ENCODE measurements at regions not wholly inside any gene's neighbourhood (a gene's known extent, or its start where the extent isn't known, plus 50 kb on each side); places are given as distances from the start of the nearest gene placed in this dataset.

GRCh38 chr9:728535-728934 lies 113.0 kb upstream of the DMRT1 start:
- Histone ChIP-seq H3K27me3 (replicated peaks; ENCODE audit: insufficient read depth) (no peaks in the 10 kb centered on the region), H3K4me1 (ENCODE audit: control insufficient read depth in 1 of 2, low read depth in 2 of 2) (peaks cover 34 to 96% of the 10 kb centered on the region in 2 donors)
- TF ChIP-seq CTCF (IDR thresholded peaks at IDR 0.05) = no peak

DNA sequence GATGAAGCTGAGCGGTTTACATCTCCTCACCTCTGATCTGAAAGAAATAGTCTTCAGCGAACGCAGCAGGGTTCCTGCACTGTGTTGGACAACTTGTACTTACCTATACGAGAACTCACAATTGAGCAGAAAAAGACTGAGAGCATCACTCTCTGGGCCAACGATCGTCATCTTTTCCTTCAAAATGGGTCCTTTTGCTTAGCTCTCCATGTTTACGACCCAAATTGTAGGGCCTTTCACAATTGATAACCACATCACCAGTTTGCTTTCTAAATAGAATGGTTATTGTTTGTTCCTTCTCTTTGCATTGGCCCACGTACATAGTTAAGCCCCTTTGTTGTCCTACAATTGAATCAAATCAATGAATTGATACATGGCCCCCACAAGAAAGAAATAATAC lies 110.0 kb upstream of the DMRT1 start:
- TF ChIP-seq CTCF (IDR thresholded peaks at IDR 0.05) = no peak
- Histone ChIP-seq H3K9me3 (no peaks in the 10 kb centered on the region), H3K4me3 (no peak overlapping the region), H3K4me1 (ENCODE audit: control insufficient read depth in 1 of 2, low read depth in 2 of 2) (peaks cover 52 to 93% of the 10 kb centered on the region in 2 donors), H3K36me3 (peaks cover 41% of the 10 kb centered on the region), H3K27ac (peak overlapping the region; percentile 91 to 95), H3K27me3 (replicated peaks; ENCODE audit: insufficient read depth) (no peaks in the 10 kb centered on the region)
- ATAC-seq (ENCODE audit: insufficient number of reproducible peaks, low FRiP score, low read depth) = no peak
- DNase-seq (ENCODE audit: low spot score) = no peak

More at GRCh38 chr9:728535-728934, 113.0 kb upstream of the DMRT1 start:
- Histone ChIP-seq H3K9me3 (no peaks in the 10 kb centered on the region), H3K36me3 (peaks cover 27% of the 10 kb centered on the region), H3K4me3 (no peak overlapping the region), H3K27ac (peak overlapping the region; percentile 91 to 95)
- ATAC-seq (ENCODE audit: insufficient number of reproducible peaks, low FRiP score, low read depth) (no peak), DNase-seq (ENCODE audit: low spot score) (no peak)

GRCh38 chr9:734831-735511 lies 106.5 kb upstream of the DMRT1 start:
- Histone ChIP-seq H3K4me1 (ENCODE audit: control insufficient read depth in 1 of 2, low read depth in 2 of 2) (peaks cover 70 to 92% of the 10 kb centered on the region in 2 donors), H3K27me3 (replicated peaks; ENCODE audit: insufficient read depth) (no peaks in the 10 kb centered on the region), H3K27ac (peak overlapping the region; percentile 95), H3K36me3 (peaks cover 63% of the 10 kb centered on the region), H3K4me3 (no peak overlapping the region), H3K9me3 (no peaks in the 10 kb centered on the region)
- TF ChIP-seq CTCF (IDR thresholded peaks at IDR 0.05) = no peak
- ATAC-seq (ENCODE audit: insufficient number of reproducible peaks, low FRiP score, low read depth) (peak; percentile 65), DNase-seq (ENCODE audit: low spot score) (no peak)

GRCh38 chr9:737400-738120 lies 103.9 kb upstream of the DMRT1 start:
- H3K9me3 ChIP-seq = no peaks in the 10 kb centered on the region
- no peaks in the 10 kb centered on the region for H3K27me3 ChIP-seq (replicated peaks; ENCODE audit: insufficient read depth)
- H3K4me3 ChIP-seq = no peak overlapping the region
- peaks cover 72% of the 10 kb centered on the region for H3K36me3 ChIP-seq
- no peak for TF ChIP-seq CTCF (IDR thresholded peaks at IDR 0.05)
- H3K4me1 ChIP-seq (ENCODE audit: control insufficient read depth in 1 of 2, low read depth in 2 of 2) = peaks cover 55 to 91% of the 10 kb centered on the region in 2 donors
- ATAC-seq (ENCODE audit: insufficient number of reproducible peaks, low FRiP score, low read depth) = no peak
- H3K27ac ChIP-seq = peak overlapping the region; percentile 95
- no peak for DNase-seq (ENCODE audit: low spot score)

- Histone ChIP-seq H3K4me3 (peak overlapping the region; percentile 17), H3K9me3 (no peaks in the 10 kb centered on the region), H3K27me3 (replicated peaks; ENCODE audit: insufficient read depth) (no peaks in the 10 kb centered on the region), H3K4me1 (ENCODE audit: control insufficient read depth in 1 of 2, low read depth in 2 of 2) (peaks cover 54 to 94% of the 10 kb centered on the region in 2 donors), H3K36me3 (peaks cover 71% of the 10 kb centered on the region), H3K27ac (peak overlapping the region; percentile 95)
- TF ChIP-seq CTCF (IDR thresholded peaks at IDR 0.05) = no peak
- DNase-seq (ENCODE audit: low spot score) (peak; percentile 72), ATAC-seq (ENCODE audit: insufficient number of reproducible peaks, low FRiP score, low read depth) (peak; percentile 85)
These were observed 103.1 kb upstream of the DMRT1 start for GRCh38 chr9:738209-738915.

Measured in thoracic aorta (tissue), 2 donors.